CD4-positive, alpha-beta T cell (primary cell): ENCODE measurements at regions not wholly inside any gene's neighbourhood (a gene's known extent, or its start where the extent isn't known, plus 50 kb on each side); places are given as distances from the start of the nearest gene placed in this dataset.

ENCODE experiments used
- ATAC-seq: fragments of 200-7000 bp; cut with Tn5 transposase; one replicate; pipeline ENCODE4 v1.10.0; 2022; ENCODE audit warnings: mild to moderate bottlenecking; ENCODE audit not compliant: poor library complexity
- CTCF ChIA-PET: fragments of 350-600 bp; sonication (Branson Sonifier 250); formaldehyde crosslinking; loops from one replicate; lab custom pipeline; 2021; ENCODE audit warnings: antibody characterized with exemption, inconsistent platforms; lab: Charles Lee
- POLR2A ChIA-PET: fragments of 350-600 bp; sonication (Branson Sonifier 250); formaldehyde crosslinking; loops from one replicate; lab custom pipeline; 2021; ENCODE audit warnings: antibody characterized with exemption, inconsistent platforms; lab: Charles Lee
- DNase-seq, 14 experiments: peaks; one replicate each; pipeline ENCODE4 v3.0.0-alpha.2; 2013 to 2020; ENCODE audit warnings: mixed read lengths in 2 of 14
- H3K27ac ChIP-seq, 2 donors: one replicate each; pipeline versions ENCODE4 v1.5.1 to v1.7.0; 2013; ENCODE audit warnings: low read length in 2 of 2, low read depth in 1 of 2, mild to moderate bottlenecking in 1 of 2
- H3K27me3 ChIP-seq, 2 experiments: 1 replicate in 1 of 2; 2 replicates in 1 of 2; pipeline versions ENCODE4 v1.6.1 to v1.7.0; 2013; ENCODE audit warnings: low read length in 2 of 2, control low read depth in 1 of 2, mild to moderate bottlenecking in 1 of 2, moderate library complexity in 1 of 2; ENCODE audit not compliant: insufficient read depth in 2 of 2, control insufficient read depth in 1 of 2
- H3K36me3 ChIP-seq: one replicate; pipeline ENCODE4 v1.6.1; 2013; ENCODE audit warnings: low read length, control low read depth; ENCODE audit not compliant: insufficient read depth
- H3K4me1 ChIP-seq: one replicate; pipeline ENCODE4 v1.6.1; 2013; ENCODE audit warnings: low read length, control low read depth; ENCODE audit not compliant: insufficient read depth
- H3K4me3 ChIP-seq: one replicate; pipeline ENCODE4 v1.5.1; 2013; ENCODE audit warnings: mild to moderate bottlenecking, low read length, moderate library complexity
- H3K9me3 ChIP-seq, 2 experiments: 1 replicate in 1 of 2; 2 replicates in 1 of 2; pipeline versions ENCODE4 v1.6.1 to v1.7.0; 2013; ENCODE audit warnings: low read length in 2 of 2, mild to moderate bottlenecking in 2 of 2, control low read depth in 1 of 2, moderate library complexity in 1 of 2; ENCODE audit not compliant: control insufficient read depth in 1 of 2, insufficient read depth in 1 of 2
- H3K27ac Mint-ChIP-seq: one replicate; pipeline ENCODE4 v1.8.0; 2020; ENCODE audit warnings: mixed read lengths
- H3K27me3 Mint-ChIP-seq: one replicate; pipeline ENCODE4 v1.8.0; 2021; ENCODE audit warnings: mixed read lengths
- H3K36me3 Mint-ChIP-seq: one replicate; pipeline ENCODE4 v1.8.0; 2021; ENCODE audit warnings: low read depth, mixed read lengths
- H3K4me1 Mint-ChIP-seq: one replicate; pipeline ENCODE4 v1.8.0; 2021; ENCODE audit warnings: low read depth, mixed read lengths
- H3K4me3 Mint-ChIP-seq: one replicate; pipeline ENCODE4 v1.8.0; 2020; ENCODE audit warnings: mild to moderate bottlenecking, mixed read lengths
- H3K9me3 Mint-ChIP-seq: one replicate; pipeline ENCODE4 v1.8.0; 2020; ENCODE audit warnings: mixed read lengths
- intact Hi-C, 2 experiments: fragments of 100-400 bp; cut with DNase I in 1 of 2; cut with micrococcal nuclease in 1 of 2; formaldehyde crosslinking; loops; one replicate each; pipeline versions ENCODE4 v1.15.1 to v1.9.0; 2023 to 2025; cut with DNase I, micrococcal nuclease
- TF ChIP-seq, protein P1 (sequence below): fragments of 200-600 bp; IDR thresholded peaks from one replicate; pipeline ENCODE4 v1.8.0; 2022; ENCODE audit warnings: antibody characterized with exemption, mild to moderate bottlenecking

GRCh38 chr9:12441506-12441905 is 251.7 kb upstream of the TYRP1 start:
- no peak overlapping the region for H3K4me3 Mint-ChIP-seq

DNA sequence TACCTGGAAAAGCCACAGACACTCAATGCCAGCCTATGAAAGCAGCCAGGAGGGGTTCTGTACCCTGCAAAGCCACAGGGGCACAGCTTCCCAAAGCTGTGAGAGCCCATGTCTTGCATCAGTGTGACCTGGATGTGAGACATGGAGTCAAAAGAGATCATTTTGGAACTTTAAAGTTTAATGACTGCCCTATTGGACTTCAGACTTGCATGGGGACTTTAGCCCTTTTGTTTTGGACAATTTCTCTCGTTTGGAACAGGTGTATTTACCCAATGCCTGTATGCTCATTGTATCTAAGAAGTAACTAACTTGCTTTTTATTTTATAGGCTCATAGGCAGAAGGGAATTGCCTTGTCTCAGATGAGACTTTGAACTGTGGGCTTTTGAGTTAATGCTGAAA is 244.9 kb upstream of the TYRP1 start:
- no peaks in the 10 kb centered on the region for H3K36me3 Mint-ChIP-seq
- Histone ChIP-seq H3K4me1 (no peaks in the 10 kb centered on the region), H3K27me3 (no peaks in the 10 kb centered on the region), H3K4me3 (no peak overlapping the region), H3K9me3 (peaks cover 3 to 8% of the 10 kb centered on the region in 2 experiments), H3K27ac (no peak overlapping the region), H3K36me3 (no peaks in the 10 kb centered on the region)
- ChIA-PET CTCF (no interaction called here), POLR2A (no interaction called here)
- DNase-seq (no peak), ATAC-seq (no peak)
- H3K27me3 Mint-ChIP-seq: no peaks in the 10 kb centered on the region
- intact Hi-C loops: no loop called here
- no peak overlapping the region for H3K27ac Mint-ChIP-seq
- no peaks in the 10 kb centered on the region for H3K4me1 Mint-ChIP-seq
- peaks cover 13% of the 10 kb centered on the region for H3K9me3 Mint-ChIP-seq
- no peak overlapping the region for H3K4me3 Mint-ChIP-seq
- TF ChIP-seq, protein P1, sequence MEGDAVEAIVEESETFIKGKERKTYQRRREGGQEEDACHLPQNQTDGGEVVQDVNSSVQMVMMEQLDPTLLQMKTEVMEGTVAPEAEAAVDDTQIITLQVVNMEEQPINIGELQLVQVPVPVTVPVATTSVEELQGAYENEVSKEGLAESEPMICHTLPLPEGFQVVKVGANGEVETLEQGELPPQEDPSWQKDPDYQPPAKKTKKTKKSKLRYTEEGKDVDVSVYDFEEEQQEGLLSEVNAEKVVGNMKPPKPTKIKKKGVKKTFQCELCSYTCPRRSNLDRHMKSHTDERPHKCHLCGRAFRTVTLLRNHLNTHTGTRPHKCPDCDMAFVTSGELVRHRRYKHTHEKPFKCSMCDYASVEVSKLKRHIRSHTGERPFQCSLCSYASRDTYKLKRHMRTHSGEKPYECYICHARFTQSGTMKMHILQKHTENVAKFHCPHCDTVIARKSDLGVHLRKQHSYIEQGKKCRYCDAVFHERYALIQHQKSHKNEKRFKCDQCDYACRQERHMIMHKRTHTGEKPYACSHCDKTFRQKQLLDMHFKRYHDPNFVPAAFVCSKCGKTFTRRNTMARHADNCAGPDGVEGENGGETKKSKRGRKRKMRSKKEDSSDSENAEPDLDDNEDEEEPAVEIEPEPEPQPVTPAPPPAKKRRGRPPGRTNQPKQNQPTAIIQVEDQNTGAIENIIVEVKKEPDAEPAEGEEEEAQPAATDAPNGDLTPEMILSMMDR: no peak

More at GRCh38 chr9:12441506-12441905, 251.7 kb upstream of the TYRP1 start:
- intact Hi-C loops: no loop called here
- H3K36me3 Mint-ChIP-seq: no peaks in the 10 kb centered on the region
- H3K4me3 ChIP-seq: no peak overlapping the region
- H3K36me3 ChIP-seq: no peaks in the 10 kb centered on the region
- POLR2A ChIA-PET: no interaction called here
- TF ChIP-seq, protein P1: no peak
- no peaks in the 10 kb centered on the region for H3K27me3 Mint-ChIP-seq
- DNase-seq (no peak), ATAC-seq (no peak)
- H3K27me3 ChIP-seq: no peaks in the 10 kb centered on the region
- no peak overlapping the region for H3K27ac ChIP-seq
- CTCF ChIA-PET: no interaction called here
- no peak overlapping the region for H3K27ac Mint-ChIP-seq
- peaks cover 14% of the 10 kb centered on the region for H3K9me3 Mint-ChIP-seq
- no peaks in the 10 kb centered on the region for H3K4me1 ChIP-seq
- H3K4me1 Mint-ChIP-seq: no peaks in the 10 kb centered on the region
- H3K9me3 ChIP-seq: peaks cover 11 to 12% of the 10 kb centered on the region in 2 experiments

DNA sequence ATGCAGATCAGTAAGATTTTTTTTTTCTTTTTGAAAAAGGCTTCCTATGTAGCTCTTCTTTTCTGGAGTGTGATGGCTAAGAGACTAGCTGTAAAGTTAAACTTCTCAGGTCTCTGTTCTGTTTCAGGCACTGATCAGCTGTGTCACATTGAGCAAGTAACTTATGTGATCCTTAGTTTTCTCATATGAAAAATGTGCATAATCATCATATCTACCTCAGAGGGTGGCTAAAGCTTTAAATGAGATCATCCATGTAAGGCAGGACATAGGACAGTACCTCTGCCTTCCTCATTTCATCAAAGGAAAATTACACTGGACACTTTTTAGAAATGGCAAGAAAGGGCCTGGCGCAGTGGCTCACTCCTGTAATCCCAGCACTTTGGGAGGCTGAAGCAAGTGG is 235.9 kb upstream of the TYRP1 start:
- no peak overlapping the region for H3K4me3 ChIP-seq
- ChIA-PET POLR2A (no interaction called here), CTCF (interaction anchor here (0.6 kb wide), 1 partner anchor 218 kb away, joined by 3 read pairs; no protein-coding TSS in a partner anchor)
- peaks cover 0 to 14% of the 10 kb centered on the region in 2 experiments for H3K9me3 ChIP-seq
- H3K27me3 Mint-ChIP-seq: no peaks in the 10 kb centered on the region
- H3K27ac Mint-ChIP-seq: no peak overlapping the region
- H3K27ac ChIP-seq: no peak overlapping the region
- no peak overlapping the region for H3K4me3 Mint-ChIP-seq
- H3K9me3 Mint-ChIP-seq: peaks cover 6% of the 10 kb centered on the region
- TF ChIP-seq, protein P1: no peak
- ATAC-seq: no peak
- DNase-seq: no peak
- no peaks in the 10 kb centered on the region for H3K27me3 ChIP-seq
- no peaks in the 10 kb centered on the region for H3K36me3 Mint-ChIP-seq
- H3K4me1 Mint-ChIP-seq: no peaks in the 10 kb centered on the region
- H3K4me1 ChIP-seq: no peaks in the 10 kb centered on the region
- intact Hi-C loops: no loop called here
- no peaks in the 10 kb centered on the region for H3K36me3 ChIP-seq
